BJ (cell line): ENCODE measurements at regions not wholly inside any gene's neighbourhood (a gene's known extent, or its start where the extent isn't known, plus 50 kb on each side); places are given as distances from the start of the nearest gene placed in this dataset.

Experiments used
- CTCF ChIA-PET: fragments of 350-600 bp; formaldehyde crosslinking; extraction: SDS; loops from one replicate; lab custom pipeline; 2021; ENCODE audit warnings: antibody characterized with exemption, inconsistent platforms; lab: Yijun Ruan, JAX
- POLR2A ChIA-PET: fragments of 300-600 bp; sonication (Branson Sonifier 250); formaldehyde crosslinking; extraction: SDS; loops from one replicate; lab custom pipeline; 2021; ENCODE audit warnings: antibody characterized with exemption; lab: Charles Lee
- DNase-seq: peaks from one replicate; pipeline ENCODE4 v3.0.0-alpha.2; 2011; ENCODE audit warnings: low read depth
- H3K27me3 ChIP-seq: 2 replicates; pipeline ENCODE4 v1.6.0; 2011; ENCODE audit warnings: low read length; ENCODE audit not compliant: control insufficient read depth, insufficient read depth
- H3K36me3 ChIP-seq: 2 replicates; pipeline ENCODE4 v1.5.1; 2011; ENCODE audit warnings: low read length; ENCODE audit not compliant: control insufficient read depth, insufficient read depth
- H3K4me3 ChIP-seq: 2 replicates; pipeline ENCODE4 v1.5.1; 2011; ENCODE audit warnings: low read depth, mild to moderate bottlenecking, control low read depth, low read length
- CTCF ChIP-seq: IDR thresholded peaks from 2 replicates; pipeline ENCODE4 v1.5.1; 2011; ENCODE audit warnings: low read depth, mild to moderate bottlenecking, control low read depth, inconsistent platforms, low read length, moderate library complexity; ENCODE audit not compliant: insufficient read depth

GRCh38 chr17:78290721-78291120 is 59.3 kb downstream of the TMEM235 start:
- ChIA-PET POLR2A (no interaction called here), CTCF (interaction anchor here (0.8 to 3.9 kb wide), 5 partner anchors 9 to 131 kb away, joined by 3 to 39 read pairs (median 4); partner anchors contain the start of gene SOCS3)
- DNase-seq = no peak
- H3K36me3 ChIP-seq = no peaks in the 10 kb centered on the region
- H3K27me3 ChIP-seq = no peaks in the 10 kb centered on the region
- no peak overlapping the region for H3K4me3 ChIP-seq
- no peak for TF ChIP-seq CTCF
